ENCODE measurements at regions not wholly inside any gene's neighbourhood (a gene's known extent, or its start where the extent isn't known, plus 50 kb on each side); places are given as distances from the start of the nearest gene placed in this dataset.

- H3F3A ChIP-seq (ENCODE audit: insufficient read depth, low read depth): peaks cover 19% of the 10 kb centered on the region
- H3K4me1 ChIP-seq (replicated peaks; ENCODE audit: insufficient read depth): peaks cover 36% of the 10 kb centered on the region
- H4K20me1 ChIP-seq (ENCODE audit: insufficient read depth): no peaks in the 10 kb centered on the region
- BruUV-seq (replicated peaks): no TSS peak
- no peaks in the 10 kb centered on the region for H3K36me3 ChIP-seq (ENCODE audit: low read depth)
- no peak overlapping the region for H2AFZ ChIP-seq
- ChIA-PET POLR2A (ENCODE audit: unreplicated experiment) (no interaction called here), CTCF (interaction anchor here (0.7 kb wide), 2 partner anchors 140 to 202 kb away, joined by 3 to 4 read pairs; no protein-coding TSS in a partner anchor)
- no peaks in the 10 kb centered on the region for H3K9me2 ChIP-seq (ENCODE audit: insufficient read depth)
- H3K9me3 ChIP-seq (ENCODE audit: insufficient read depth, low read depth): no peaks in the 10 kb centered on the region
- H3K27me3 ChIP-seq (ENCODE audit: insufficient read depth, low read depth): no peaks in the 10 kb centered on the region
- intact Hi-C loops (cut with micrococcal nuclease; ENCODE audit: unreplicated experiment): no loop called here
- no peak overlapping the region for H3K4me2 ChIP-seq
- H3K4me3 ChIP-seq: no peak overlapping the region
- no peak for DNase-seq
- TF ChIP-seq CTCF (conservative IDR thresholded peaks at IDR 0.05): no peak
- TF ChIP-seq EZH2 (IDR thresholded peaks at IDR 0.05; ENCODE audit: low read depth): no peak
- H3K27ac ChIP-seq: no peak overlapping the region
- H3K79me2 ChIP-seq (ENCODE audit: low read depth): no peaks in the 10 kb centered on the region
These were observed 57.3 kb upstream of the TRIM2 start for GRCh38 chr4:153146961-153147360.

- POLR2A ChIA-PET (ENCODE audit: unreplicated experiment): no interaction called here
- no peak overlapping the region for H2AFZ ChIP-seq
- H3K9me2 ChIP-seq (ENCODE audit: insufficient read depth): no peaks in the 10 kb centered on the region
- no peak overlapping the region for H3K4me3 ChIP-seq
- BruUV-seq (replicated peaks): no TSS peak
- intact Hi-C loops (cut with micrococcal nuclease; ENCODE audit: unreplicated experiment): no loop called here
- no peak for DNase-seq
- no peaks in the 10 kb centered on the region for H3K9me3 ChIP-seq (ENCODE audit: insufficient read depth, low read depth)
- TF ChIP-seq EZH2 (IDR thresholded peaks at IDR 0.05; ENCODE audit: low read depth) (no peak), CTCF (conservative IDR thresholded peaks at IDR 0.05) (no peak)
- no peaks in the 10 kb centered on the region for H3K36me3 ChIP-seq (ENCODE audit: low read depth)
- no peaks in the 10 kb centered on the region for H4K20me1 ChIP-seq (ENCODE audit: insufficient read depth)
- CTCF ChIA-PET: no interaction called here
- H3K79me2 ChIP-seq (ENCODE audit: low read depth): no peaks in the 10 kb centered on the region
- no peaks in the 10 kb centered on the region for H3K27me3 ChIP-seq (ENCODE audit: insufficient read depth, low read depth)
- no peak overlapping the region for H3K4me2 ChIP-seq
- H3K4me1 ChIP-seq (replicated peaks; ENCODE audit: insufficient read depth): peaks cover 29% of the 10 kb centered on the region
- no peak overlapping the region for H3K27ac ChIP-seq
- H3F3A ChIP-seq (ENCODE audit: insufficient read depth, low read depth): peaks cover 12% of the 10 kb centered on the region
These were observed 55.5 kb upstream of the TRIM2 start for GRCh38 chr4:153148791-153149190.

GRCh38 chr4:153151535-153152455 is 52.4 kb upstream of the TRIM2 start:
- DNase-seq: peak; percentile 66 to 79
- Histone ChIP-seq H3K4me1 (replicated peaks; ENCODE audit: insufficient read depth) (peaks cover 15% of the 10 kb centered on the region), H3K4me3 (peak overlapping the region; percentile 77; the same call in 1 of the 2 replicates), H3K79me2 (ENCODE audit: low read depth) (no peaks in the 10 kb centered on the region), H3K36me3 (ENCODE audit: low read depth) (no peaks in the 10 kb centered on the region), H3K4me2 (peak overlapping the region; percentile 99), H4K20me1 (ENCODE audit: insufficient read depth) (no peaks in the 10 kb centered on the region), H3K9me2 (ENCODE audit: insufficient read depth) (no peaks in the 10 kb centered on the region), H3K27me3 (ENCODE audit: insufficient read depth, low read depth) (no peaks in the 10 kb centered on the region), H2AFZ (no peak overlapping the region), H3K9me3 (ENCODE audit: insufficient read depth, low read depth) (no peaks in the 10 kb centered on the region), H3F3A (ENCODE audit: insufficient read depth, low read depth) (peaks cover 5% of the 10 kb centered on the region; the same call in 1 of the 2 replicates), H3K27ac (no peak overlapping the region)
- CTCF ChIA-PET: no interaction called here
- POLR2A ChIA-PET (ENCODE audit: unreplicated experiment): interaction anchor here (0.6 to 0.9 kb wide), 5 partner anchors 28 to 250 kb away, joined by 3 to 5 read pairs (median 4); no protein-coding TSS in a partner anchor
- TF ChIP-seq EZH2 (IDR thresholded peaks at IDR 0.05; ENCODE audit: low read depth) (no peak), CTCF (conservative IDR thresholded peaks at IDR 0.05) (no peak)
- BruUV-seq (replicated peaks): no TSS peak
- intact Hi-C loops (cut with micrococcal nuclease; ENCODE audit: unreplicated experiment): loop anchor here (2.0 kb wide), 1 partner anchor 53 kb away; the partner anchor contains the start of gene TRIM2

Measured in PC-9 (cell line).